ENCODE measurements at regions not wholly inside any gene's neighbourhood (a gene's known extent, or its start where the extent isn't known, plus 50 kb on each side); places are given as distances from the start of the nearest gene placed in this dataset.

DNA sequence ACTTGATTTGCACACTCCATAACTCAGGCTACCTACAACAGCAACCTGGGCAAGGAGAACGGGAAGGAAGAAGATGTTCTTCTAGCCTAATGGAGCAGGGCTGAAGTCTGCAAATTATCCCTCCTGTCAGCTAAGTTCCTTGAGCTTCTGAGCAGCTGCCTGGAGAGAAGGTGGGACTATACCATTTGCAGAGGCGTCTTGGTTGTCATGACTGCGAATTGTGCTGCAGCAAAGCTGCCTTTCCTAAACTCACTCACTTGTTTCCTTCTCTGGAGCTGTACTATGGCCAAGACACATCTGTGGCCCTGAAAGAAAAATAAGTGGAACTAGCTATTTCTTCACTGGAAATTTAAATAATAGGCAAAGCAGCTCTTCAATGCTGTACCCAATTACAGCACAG, 682.4 kb upstream of the GRIA3 start:
- no peak for TF ChIP-seq CTCF (IDR thresholded peaks at IDR 0.05)
- no peak for TF ChIP-seq POLR2A (IDR thresholded peaks at IDR 0.05)

Data from ovary (tissue), 3 donors.